ENCODE measurements at regions not wholly inside any gene's neighbourhood (a gene's known extent, or its start where the extent isn't known, plus 50 kb on each side); places are given as distances from the start of the nearest gene placed in this dataset.

- TF ChIP-seq YY1 (IDR thresholded peaks at IDR 0.05; ENCODE audit: insufficient read depth, insufficient read length) (no peak), SUZ12 (IDR thresholded peaks at IDR 0.05; ENCODE audit: extremely low read depth, insufficient read depth, insufficient read length) (no peak), ZNF274 (IDR thresholded peaks at IDR 0.05; ENCODE audit: low read depth, low read length) (no peak)
These were observed 570.5 kb upstream of the TENM3 start for GRCh38 chr4:181672751-181673150.

Data from NT2/D1 (cell line).